HuH-7.5 (cell line): ENCODE measurements at regions not wholly inside any gene's neighbourhood (a gene's known extent, or its start where the extent isn't known, plus 50 kb on each side); places are given as distances from the start of the nearest gene placed in this dataset.

ENCODE experiments used
- DNase-seq: peaks from one replicate; pipeline ENCODE4 v3.0.0; 2011; ENCODE audit warnings: low spot score

DNA sequence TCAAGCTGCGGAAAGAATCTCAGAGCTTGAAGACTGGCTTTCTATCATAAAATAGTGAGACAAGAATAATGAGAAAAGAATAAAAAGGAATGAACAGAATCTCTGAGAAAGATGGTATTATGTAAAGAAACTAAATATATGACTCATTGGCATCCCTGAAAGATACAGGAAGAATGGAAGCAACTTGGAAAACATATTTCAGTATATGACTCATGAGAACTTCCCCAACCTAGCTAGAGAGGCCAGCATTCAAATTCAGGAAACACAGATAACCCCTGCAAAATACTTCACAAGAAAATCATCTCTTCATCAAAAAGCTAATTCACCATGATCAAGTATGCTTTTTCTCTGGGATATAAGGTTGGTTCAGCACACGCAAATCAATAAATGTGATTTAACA is 2318.0 kb downstream of the PCDH9 start:
- no peak for DNase-seq

DNA sequence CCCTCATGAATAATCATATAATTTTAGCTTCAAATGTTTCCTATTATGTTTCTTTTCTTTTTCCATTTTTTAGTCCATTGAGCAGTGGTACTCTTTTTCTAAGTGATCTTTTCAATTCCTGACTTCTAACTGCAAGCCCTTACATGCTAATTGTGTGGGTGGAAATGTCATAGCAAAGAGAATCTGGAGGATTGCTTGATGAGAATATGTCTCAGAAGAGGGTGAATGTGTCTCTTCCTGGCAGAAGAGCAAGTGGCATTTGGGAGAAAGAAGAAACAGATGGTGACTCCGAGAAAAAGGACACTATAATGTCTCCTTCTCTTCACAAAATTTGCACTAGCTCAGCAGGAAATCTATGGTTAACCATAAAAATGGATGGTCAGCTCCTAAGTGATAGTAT is 2320.0 kb downstream of the PCDH9 start:
- DNase-seq = no peak

DNA sequence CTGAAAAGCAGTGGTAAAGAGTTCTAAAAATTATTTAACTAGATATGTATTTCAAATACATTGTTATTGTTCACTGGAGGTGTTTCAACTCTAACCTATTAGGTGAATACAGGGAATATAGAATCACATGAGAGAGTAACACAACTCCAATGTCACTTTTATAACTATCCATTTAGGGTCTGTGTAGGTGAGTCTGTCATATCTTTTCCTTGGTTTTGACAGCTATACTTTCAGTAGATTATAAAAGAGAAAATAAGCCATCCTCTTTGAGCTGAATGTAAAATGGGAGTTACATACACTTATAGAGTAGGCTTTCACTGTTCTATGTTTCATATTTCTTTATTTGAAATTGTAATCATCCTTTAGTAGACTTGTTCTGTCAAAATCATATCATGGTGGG is 2321.0 kb downstream of the PCDH9 start:
- DNase-seq = no peak

DNA sequence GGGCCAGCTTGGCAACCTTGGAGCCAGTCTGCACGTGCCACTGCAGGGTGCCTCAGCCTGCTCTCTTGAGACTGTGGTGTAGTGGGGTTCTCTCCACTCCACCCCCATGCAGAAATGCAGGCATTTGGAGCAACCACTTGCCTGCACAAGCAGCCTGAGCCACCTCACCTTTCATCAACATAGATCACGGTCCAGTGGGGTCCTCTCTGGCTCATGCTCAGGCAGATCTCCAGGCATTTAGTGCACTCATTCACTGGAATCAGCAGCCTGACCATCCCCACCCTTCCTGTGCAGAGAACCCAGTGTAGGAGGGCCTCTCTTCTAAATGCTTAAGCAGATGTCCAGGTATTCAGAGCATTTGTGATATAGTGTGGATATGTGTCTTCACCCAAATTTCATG is 2330.1 kb downstream of the PCDH9 start:
- DNase-seq = no peak

DNA sequence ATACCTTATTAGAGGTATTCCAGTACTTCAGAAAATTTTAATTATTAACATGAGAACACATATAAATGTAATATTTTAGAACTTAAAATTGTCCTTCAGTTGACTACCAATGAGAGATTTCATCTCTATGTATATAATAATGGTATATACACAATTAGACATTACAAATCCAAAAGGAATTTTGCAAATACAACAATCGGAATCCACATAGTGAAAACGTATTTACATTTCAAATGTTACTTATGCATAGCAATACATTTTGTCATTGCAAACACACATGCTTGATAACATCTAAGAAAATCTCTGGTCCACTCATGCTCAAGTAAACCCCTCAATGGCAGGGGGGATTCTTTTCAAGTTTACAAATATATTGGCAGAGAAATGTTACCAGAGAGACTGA is 2345.2 kb downstream of the PCDH9 start:
- no peak for DNase-seq

DNA sequence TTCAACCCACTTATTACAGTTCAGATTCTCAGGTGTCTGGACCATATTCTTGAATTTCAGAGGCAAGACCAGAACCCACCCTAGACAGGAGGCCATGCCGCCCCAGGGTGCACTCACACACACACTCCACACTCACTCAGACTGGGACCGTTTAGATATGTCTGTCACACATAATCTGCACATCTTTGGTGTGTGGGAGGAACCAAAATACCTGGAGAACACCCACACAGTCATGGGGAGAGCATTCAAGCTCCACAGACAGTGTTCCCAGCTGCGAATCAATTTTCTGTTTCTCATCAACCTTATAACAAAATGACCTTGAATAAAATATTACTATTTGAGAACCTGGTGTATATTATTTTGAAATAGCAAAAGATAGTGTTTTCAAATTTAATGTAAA is 2353.0 kb downstream of the PCDH9 start:
- DNase-seq = no peak

DNA sequence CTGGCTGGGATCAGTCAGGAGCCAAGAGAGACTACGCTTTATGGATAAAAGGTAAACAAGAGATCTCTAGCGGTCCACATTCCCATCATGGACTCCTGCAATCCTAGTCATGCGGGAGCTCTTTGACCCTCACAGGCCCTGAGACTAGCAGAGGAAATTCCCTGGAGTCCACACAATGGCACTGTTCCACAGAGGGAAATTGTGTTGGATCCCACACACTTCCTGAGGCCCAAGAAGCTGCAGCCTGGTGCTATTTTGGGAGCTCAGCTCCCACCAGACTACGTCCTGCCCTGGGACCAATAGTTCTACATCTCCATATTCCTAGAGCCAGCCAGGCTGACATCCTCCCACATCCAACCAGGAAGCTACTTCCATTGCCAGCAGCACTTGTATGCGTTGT is 2358.4 kb downstream of the PCDH9 start:
- no peak for DNase-seq

DNA sequence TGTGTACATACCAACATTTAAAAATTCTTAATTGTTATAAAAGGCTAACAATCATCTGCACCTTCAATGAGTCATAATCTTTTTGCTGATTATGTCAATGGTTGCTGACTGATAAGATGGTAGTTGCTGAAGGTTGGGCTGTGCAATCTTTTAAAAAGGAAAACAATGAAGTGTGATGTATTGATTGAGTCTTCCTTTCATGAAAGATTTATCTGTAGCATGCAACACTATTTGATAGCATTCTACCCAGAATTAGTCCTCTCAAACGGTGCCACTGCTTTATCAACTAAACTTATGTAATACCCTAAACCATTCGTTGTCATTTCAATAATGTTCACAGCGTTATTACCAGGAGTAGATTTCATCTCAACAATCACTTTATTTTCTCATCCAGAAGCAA is 2360.6 kb downstream of the PCDH9 start:
- DNase-seq = no peak

DNA sequence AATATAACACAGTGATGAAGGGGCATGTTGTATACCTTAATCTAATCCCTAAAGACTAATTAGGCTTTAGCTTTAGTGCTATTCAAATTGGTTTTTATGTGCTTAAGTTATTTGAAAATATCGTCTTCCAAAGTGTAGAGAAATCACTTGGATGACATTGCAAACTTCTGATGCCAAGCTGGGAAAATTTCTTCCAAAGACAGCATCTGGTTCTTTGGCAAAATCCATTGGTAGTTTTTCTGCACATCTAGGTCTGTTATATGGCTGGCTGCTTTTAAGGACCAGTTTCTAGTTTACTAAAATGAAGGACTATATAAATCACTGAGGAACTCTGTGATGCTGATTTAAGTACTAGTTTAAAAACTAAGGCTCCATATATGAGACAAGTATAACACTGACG is 2362.3 kb downstream of the PCDH9 start:
- no peak for DNase-seq

DNA sequence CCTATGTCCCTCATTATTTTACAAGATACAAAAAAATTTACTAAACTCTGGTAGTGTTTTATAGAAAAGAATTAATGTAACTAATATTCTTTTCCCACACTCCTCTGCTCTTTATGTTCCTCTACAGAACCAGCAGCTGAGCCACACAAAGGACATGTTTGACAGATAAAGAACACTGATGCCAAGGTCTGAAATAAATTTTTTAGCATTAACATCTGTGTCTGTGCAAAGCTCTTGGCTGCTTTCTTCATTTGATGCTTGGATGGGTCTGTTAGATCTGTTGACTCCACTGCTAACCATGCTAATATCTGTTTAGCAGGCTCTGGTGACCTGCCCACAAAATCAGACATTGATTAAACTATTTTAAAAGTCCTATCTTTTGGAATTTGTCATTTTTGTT is 2363.8 kb downstream of the PCDH9 start:
- DNase-seq = no peak

DNA sequence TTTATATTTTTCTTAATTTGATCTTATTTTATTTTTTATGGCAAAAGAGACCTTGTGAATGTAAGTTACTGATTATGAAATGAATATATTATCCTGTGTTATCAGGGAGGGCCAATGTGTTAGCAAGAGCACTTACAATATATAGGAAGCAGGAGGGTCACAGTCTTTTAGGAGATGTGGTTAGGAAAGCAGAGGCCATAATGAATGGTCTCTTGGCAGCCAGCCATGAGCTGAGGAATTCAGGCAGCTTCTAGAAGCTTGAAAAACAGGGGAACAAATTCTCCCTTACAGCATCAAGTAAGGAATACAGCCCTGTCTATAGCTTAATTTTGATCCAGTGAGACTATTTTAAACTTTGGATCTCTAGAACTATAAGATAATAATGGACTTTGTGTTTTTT is 2374.6 kb downstream of the PCDH9 start:
- DNase-seq = no peak

DNA sequence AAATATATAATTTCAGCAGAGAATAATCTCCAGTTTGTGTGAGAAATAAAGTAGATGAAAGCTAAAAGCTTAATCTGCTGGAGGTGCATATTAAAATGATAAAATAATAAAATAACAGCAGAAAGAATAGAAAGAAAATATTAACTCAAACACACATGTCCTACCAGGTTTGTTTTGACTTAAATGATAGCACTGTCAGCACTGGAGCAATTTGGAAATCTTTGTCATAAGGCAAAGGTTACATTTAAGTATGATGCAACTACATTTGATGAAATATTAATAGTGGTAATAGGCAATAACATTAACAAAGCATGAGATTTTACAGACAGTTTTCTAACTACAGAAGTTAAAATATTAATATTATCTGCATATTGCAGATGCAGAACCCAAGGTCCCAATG is 2380.1 kb downstream of the PCDH9 start:
- no peak for DNase-seq

DNA sequence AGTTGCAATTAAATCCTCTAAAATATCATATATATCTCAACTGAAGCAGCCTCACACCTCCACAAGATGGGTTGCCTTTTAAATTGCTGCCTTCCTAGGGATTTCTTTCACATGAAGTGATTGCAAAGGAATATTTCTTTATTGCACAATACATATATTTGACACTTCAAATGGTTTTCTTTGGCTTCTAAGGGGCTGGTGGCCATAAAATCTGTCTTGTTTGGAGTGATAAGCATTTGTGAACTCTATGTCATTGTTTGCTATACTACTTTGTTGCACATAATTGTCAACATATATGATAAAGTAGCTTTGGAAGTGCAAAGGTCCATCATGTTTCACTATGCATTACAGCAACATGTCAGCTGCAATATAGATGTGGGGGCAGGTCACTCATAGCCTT is 2380.9 kb downstream of the PCDH9 start:
- no peak for DNase-seq

DNA sequence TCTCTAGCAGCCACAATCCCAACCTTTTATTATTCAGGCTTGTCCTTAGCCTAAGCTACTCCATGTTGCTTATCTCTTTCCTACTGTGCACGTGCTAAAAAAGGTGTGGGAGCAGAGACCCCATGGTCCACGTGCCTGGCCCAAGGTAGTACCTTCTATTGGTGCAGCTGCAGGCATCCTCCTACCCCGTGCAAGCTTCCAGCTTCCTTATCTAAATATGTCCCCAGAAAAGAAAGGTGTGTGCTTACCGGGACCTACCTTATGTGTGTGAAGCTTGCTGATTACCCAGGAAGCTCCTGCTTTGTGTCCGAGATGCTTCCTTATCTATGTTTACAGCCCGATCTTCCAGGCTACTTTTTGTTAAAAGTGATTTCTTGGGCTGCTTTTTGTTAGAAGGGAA is 2382.4 kb downstream of the PCDH9 start:
- DNase-seq = no peak

DNA sequence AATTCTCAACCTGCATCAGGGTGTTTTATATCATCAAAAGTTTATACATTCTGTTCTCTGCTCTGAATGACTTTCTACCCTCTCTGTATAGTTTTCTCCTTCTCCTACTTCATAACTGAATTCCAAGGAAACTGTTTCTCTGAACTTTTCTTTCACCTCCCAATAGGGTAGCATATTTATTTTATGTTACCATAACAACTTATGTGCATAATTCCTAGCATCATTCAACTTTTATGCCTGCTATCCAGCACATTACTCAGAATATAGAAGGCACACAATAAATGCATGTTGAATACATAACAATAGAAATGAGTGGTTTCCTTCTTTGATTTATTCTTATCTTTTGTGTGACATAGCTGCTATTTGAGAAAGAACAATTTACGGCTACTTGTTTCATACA is 2385.0 kb downstream of the PCDH9 start:
- DNase-seq = no peak

DNA sequence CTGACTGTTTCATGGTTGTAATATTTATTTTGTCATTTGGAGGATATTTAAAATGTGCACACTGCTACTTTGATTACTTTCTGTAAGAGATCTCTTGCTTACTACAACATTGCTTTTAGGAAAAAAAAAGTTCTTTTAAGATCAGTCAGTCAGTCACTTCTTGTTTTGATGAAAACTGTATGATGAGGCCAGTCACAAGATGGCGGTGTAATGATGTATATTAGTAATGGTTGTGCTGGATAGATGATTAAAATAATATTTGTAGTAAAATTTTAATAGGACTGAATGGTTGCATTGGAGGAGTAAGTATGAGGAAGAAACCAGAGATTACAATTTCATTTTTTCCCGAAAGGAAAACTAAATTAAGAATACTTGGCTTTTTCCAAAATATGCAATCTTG is 2411.1 kb downstream of the PCDH9 start:
- no peak for DNase-seq

DNA sequence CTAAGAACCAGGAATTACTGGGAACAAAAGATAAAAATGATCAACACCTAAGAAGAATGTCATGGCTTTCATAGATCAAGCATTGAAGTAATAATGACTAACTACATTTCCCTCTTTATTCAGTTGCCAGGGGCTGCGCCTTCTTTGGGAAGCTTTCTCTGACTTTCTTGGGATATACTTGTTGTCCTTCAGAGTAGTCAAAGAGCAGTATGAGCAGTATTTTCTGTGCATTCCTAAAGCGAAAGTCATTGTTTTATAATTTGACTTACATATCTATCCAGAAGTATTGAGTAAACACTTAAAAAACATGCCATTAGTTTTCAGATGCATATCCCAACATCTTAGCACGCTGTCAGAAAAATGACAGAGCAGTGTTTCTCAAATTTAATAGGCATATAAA is 2412.4 kb downstream of the PCDH9 start:
- DNase-seq = no peak

DNA sequence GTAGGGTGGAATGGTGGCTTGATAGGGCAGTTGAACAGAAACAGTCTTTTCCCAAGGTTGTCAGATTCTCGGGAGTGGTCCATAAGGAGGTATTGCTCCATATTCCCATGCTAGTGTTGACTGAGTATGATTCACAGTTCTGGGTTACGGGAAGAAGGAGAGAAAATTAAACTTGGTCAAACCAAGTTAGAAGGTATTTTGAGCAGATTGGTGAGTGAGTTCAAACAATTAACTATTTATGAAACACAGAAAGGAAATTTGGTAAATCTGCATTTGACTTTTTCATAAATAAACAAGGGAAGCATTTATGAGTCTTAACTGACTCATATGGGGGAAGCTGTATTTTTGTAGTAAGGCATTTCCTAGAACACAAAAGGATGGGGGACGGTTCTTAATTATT is 2419.4 kb downstream of the PCDH9 start:
- no peak for DNase-seq

DNA sequence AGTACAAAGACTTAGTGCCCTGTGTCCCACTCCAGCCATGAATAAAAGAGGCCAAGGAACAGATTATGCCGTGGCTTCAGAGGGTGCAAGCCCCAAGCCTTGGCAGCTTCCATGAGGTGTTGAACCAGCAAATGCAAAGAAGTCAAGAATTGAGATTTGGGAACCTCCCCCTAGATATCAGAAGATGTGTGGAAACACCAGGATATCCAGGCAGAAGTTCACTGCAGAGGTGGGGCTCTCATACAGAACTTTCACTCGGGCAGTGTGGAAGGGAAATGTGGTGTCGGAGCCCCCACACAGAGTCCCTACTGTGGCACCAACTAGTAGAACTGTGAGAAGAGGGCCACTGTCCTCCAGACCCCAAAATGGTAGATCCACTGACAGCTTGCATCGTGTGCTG is 2421.4 kb downstream of the PCDH9 start:
- DNase-seq = no peak

DNA sequence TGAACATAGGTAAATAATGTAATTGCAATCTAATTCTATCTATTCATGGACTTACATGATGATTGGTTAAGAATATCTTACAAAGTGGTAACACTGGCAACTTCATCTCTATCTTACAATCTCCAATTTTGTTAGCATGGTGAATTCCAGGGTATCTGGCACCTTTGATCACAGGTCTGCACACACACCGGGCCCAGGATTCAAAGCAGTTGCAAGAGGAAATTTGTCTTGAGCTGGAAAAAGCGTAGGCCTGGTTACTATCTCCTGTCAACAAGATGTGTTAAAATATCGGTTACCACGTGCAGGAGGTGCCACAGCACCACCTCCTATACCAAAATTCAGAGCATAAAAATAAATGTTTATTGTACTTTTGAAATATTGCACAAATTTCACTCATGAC is 2428.4 kb downstream of the PCDH9 start:
- DNase-seq = no peak

DNA sequence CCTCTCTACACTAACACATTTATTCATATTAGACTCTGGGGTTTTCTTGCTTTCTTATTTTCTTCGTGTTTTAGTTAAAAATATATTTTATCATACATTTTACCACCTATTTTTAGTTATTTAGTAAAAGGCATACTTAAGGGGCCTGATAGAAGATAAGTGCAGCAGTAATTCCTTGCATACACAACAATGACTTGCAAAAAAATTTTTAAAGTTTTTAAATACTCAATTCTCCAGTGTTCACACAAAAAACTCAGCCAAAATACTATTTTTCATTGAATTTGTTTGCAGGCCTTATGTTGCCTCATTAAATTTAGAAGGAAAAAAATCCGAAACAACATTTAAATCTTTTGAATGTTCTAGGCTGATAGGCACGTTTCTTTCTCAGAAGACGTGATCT is 2431.7 kb downstream of the PCDH9 start:
- no peak for DNase-seq

DNA sequence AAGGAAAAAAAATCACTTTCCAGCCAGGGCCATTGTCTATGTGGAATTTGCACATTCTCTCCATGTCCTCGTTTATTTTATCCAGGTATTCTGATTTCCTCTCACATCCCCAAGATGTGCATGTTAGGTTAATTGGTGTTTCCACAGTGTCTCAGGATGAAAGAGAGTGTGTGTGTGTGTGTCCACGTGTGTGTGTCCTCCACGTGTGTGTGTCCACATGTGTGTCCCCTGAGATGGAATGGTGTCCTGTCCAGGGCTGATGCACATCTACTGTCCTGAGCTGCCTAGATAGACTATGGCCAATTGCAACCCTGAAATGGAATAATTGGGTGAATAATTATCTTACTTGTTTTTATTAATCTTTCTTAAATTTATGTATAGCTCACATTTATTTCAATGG is 2436.5 kb downstream of the PCDH9 start:
- no peak for DNase-seq

DNA sequence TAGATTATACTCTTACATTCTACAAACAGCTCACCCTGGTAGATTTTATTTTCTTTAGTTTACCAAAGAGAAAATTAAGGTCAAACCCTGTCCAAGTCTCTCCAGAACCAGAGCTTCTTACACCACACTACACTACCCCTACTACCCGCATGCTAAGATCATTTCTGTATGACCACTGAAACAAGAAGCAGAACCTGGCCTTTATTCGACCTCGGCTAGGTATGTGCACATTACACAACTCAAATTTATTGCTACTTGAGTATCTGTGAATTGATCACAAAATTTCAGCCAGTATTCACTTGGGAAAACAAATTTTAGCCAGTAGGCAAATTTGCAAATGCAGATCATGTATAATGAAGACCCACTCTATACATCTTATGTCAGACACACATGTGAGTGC is 2437.0 kb downstream of the PCDH9 start:
- DNase-seq = no peak

DNA sequence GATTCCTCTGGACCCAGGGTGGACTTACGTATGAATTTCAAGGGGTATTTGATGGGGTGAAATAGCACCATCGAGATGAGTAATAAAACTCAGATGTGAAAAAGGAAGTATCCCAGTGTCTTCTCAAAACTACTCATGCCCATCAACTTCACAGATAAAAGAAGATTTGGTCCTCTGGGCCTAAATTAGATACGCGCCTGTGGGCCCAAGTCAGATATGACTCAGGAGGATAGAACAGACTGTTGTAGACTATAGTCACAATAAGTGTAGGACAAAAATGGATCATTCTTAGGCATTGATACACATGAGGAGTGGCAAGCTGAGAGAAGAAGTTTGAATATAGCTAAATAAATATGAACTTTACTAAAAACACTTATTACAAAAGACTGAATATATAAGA is 2438.8 kb downstream of the PCDH9 start:
- no peak for DNase-seq

DNA sequence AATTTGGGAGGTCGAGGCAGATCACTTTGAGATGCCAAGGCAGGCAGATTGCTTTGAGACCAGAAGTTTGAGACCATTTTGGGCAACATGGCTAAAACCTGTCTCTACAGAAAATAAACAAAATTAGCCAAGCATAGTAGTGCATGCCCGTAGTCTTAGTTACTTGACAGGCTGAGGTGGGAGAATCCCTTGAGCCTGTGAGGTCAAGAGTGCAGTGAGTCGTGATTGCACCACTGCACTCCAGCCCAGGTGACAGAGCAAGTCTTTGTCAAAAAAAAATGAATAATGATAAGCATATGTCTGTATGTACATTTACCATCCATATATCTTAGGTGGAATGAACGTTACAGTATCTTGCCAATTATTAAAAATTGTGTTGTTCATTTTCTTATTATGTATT is 2447.7 kb downstream of the PCDH9 start:
- DNase-seq = no peak

DNA sequence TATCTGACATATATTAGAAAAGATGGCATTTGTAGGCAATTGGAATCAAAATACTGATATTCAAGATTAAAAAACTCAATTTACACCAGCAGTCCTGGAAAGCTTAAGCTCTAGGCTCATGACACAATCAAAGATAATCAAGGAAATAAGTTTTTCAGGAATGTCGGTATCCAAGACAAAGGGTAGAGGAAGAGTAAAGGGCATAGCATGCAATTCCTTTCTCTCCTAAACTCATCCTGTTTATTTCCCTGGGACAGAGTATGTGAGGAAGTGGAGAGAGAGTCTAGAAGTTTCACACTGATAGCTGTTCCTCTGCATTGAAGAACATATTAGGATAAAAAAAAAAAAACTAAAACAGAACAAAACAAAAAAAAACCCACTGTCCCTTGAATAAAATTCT is 2452.1 kb downstream of the PCDH9 start:
- no peak for DNase-seq
